GM12892 (cell line): ENCODE measurements at regions not wholly inside any gene's neighbourhood (a gene's known extent, or its start where the extent isn't known, plus 50 kb on each side); places are given as distances from the start of the nearest gene placed in this dataset.

ENCODE experiments used
- POLR2A ChIP-seq: IDR thresholded peaks from 2 replicates; pipeline ENCODE4 v1.6.1; 2011; ENCODE audit warnings: low read depth, low read length, control low read depth
- POLR2AphosphoS5 ChIP-seq: IDR thresholded peaks from 2 replicates; pipeline ENCODE4 v1.6.1; 2011; ENCODE audit warnings: low read depth, low read length, control low read depth

DNA sequence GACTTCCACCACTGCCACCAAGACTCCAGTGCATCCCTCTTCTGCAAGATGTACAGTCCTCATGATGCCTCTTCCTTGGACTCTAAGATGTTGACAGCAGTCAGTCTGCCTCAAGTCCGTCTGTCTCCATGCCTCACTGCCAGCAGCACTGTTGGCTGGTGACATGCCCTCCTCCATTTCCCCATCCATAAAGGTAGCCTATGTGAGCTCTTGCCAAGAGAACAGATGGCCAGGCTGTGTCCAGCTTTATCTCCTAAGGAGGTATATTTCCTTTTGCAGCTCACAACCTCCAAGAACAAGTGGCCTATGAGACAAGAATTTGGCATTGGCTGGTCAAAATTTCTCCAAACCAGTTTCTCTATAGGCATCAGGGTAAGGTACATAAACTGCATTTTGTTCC, 149.3 kb upstream of the HNRNPA3 start:
- TF ChIP-seq POLR2A (no peak), POLR2AphosphoS5 (no peak)
